Thoracic aorta (tissue), 2 donors: ENCODE measurements at regions not wholly inside any gene's neighbourhood (a gene's known extent, or its start where the extent isn't known, plus 50 kb on each side); places are given as distances from the start of the nearest gene placed in this dataset.

Experiments
- ATAC-seq: fragments of 150-250 bp; one replicate; pipeline ENCODE4 v1.8.0; 2017; ENCODE audit warnings: low read depth; ENCODE audit not compliant: insufficient number of reproducible peaks, low FRiP score
- DNase-seq: peaks from one replicate; pipeline ENCODE4 v3.0.0-alpha.2; 2020; ENCODE audit warnings: low spot score
- H3K27ac ChIP-seq, 2 donors: fragments of 200-600 bp; sonication (generic); 1 replicate in 1 of 2; 2 replicates in 1 of 2; pipeline ENCODE4 v1.5.1; 2016; ENCODE audit warnings: mild to moderate bottlenecking in 2 of 2, moderate library complexity in 2 of 2
- H3K27me3 ChIP-seq: fragments of 200-600 bp; sonication (generic); replicated peaks from 2 replicates; pipeline ENCODE4 v1.6.0; 2016; ENCODE audit warnings: mild to moderate bottlenecking; ENCODE audit not compliant: insufficient read depth
- H3K36me3 ChIP-seq: fragments of 200-600 bp; sonication (generic); one replicate; pipeline ENCODE4 v1.5.1; 2016
- H3K4me1 ChIP-seq, 2 donors: fragments of 200-600 bp; sonication (generic); 1 replicate in 1 of 2; 2 replicates in 1 of 2; pipeline versions ENCODE4 v1.5.1 to v1.6.0; 2016; ENCODE audit warnings: low read depth in 2 of 2, mild to moderate bottlenecking in 1 of 2; ENCODE audit not compliant: control insufficient read depth in 1 of 2
- H3K4me3 ChIP-seq: fragments of 200-600 bp; sonication (generic); 2 replicates; pipeline ENCODE4 v1.5.1; 2016; ENCODE audit warnings: mild to moderate bottlenecking
- H3K9me3 ChIP-seq: fragments of 200-600 bp; sonication (generic); 2 replicates; pipeline ENCODE4 v1.5.1; 2016
- TF ChIP-seq, protein P1 (sequence below): fragments of 200-600 bp; sonication (generic); IDR thresholded peaks from one replicate; pipeline ENCODE4 v1.5.1; 2019; ENCODE audit warnings: antibody characterized with exemption

DNA sequence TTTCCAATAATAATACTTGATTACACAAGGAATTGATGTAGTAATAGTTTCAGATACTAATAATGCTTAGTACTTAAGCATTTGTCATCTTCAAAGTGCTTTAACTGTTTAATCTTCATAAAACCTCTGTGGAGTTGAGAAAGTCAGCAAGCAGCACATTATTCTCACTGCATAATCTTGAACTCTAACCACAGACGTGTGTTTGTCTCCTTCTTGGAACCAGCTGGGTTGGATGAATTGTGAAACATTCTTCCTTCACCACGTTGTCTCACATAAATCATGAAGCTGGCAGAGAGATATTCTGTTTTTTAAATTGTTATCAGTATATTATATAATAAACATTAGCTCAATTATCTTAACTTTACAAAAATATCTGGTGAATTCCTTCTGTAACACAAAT, 55.1 kb upstream of the LDAH start:
- Histone ChIP-seq H3K27me3 (no peaks in the 10 kb centered on the region), H3K4me3 (peak overlapping the region; percentile 16), H3K27ac (peak overlapping the region; percentile 13 to 26), H3K36me3 (no peaks in the 10 kb centered on the region), H3K9me3 (no peaks in the 10 kb centered on the region), H3K4me1 (peaks cover 5 to 21% of the 10 kb centered on the region in 2 donors)
- no peak for DNase-seq
- TF ChIP-seq, protein P1, sequence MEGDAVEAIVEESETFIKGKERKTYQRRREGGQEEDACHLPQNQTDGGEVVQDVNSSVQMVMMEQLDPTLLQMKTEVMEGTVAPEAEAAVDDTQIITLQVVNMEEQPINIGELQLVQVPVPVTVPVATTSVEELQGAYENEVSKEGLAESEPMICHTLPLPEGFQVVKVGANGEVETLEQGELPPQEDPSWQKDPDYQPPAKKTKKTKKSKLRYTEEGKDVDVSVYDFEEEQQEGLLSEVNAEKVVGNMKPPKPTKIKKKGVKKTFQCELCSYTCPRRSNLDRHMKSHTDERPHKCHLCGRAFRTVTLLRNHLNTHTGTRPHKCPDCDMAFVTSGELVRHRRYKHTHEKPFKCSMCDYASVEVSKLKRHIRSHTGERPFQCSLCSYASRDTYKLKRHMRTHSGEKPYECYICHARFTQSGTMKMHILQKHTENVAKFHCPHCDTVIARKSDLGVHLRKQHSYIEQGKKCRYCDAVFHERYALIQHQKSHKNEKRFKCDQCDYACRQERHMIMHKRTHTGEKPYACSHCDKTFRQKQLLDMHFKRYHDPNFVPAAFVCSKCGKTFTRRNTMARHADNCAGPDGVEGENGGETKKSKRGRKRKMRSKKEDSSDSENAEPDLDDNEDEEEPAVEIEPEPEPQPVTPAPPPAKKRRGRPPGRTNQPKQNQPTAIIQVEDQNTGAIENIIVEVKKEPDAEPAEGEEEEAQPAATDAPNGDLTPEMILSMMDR, result no peak
- ATAC-seq, result no peak
